Hepatocyte (in vitro differentiated cells): ENCODE measurements at regions not wholly inside any gene's neighbourhood (a gene's known extent, or its start where the extent isn't known, plus 50 kb on each side); places are given as distances from the start of the nearest gene placed in this dataset.

ENCODE experiments used
- CTCF ChIP-seq: fragments of 200-600 bp; sonication (generic); IDR thresholded peaks from 2 replicates; pipeline ENCODE4 v1.5.1; 2016; ENCODE audit warnings: antibody characterized with exemption, mild to moderate bottlenecking; ENCODE audit not compliant: poor library complexity
- EZH2 ChIP-seq: fragments of 200-600 bp; sonication (generic); IDR thresholded peaks from 2 replicates; pipeline ENCODE4 v1.6.1; 2016; ENCODE audit warnings: antibody characterized with exemption, mild to moderate bottlenecking, borderline replicate concordance
- EZH2phosphoT487 ChIP-seq: fragments of 200-600 bp; sonication (generic); IDR thresholded peaks from one replicate; pipeline ENCODE4 v1.6.1; 2018; ENCODE audit warnings: antibody characterized with exemption, mild to moderate bottlenecking, low read depth, moderate library complexity; ENCODE audit not compliant: unreplicated experiment, severe bottlenecking

- TF ChIP-seq CTCF (no peak), EZH2 (no peak), EZH2phosphoT487 (no peak)
Observed at GRCh38 chr1:182299728-182300616, 91.6 kb downstream of the GLUL start.
